ENCODE measurements at regions not wholly inside any gene's neighbourhood (a gene's known extent, or its start where the extent isn't known, plus 50 kb on each side); places are given as distances from the start of the nearest gene placed in this dataset.

- H3K9me3 ChIP-seq (ENCODE audit: control insufficient read depth, low read length) = no peaks in the 10 kb centered on the region
- no peak for DNase-seq (ENCODE audit: low read depth)
- H3K36me3 ChIP-seq (ENCODE audit: control insufficient read depth, insufficient read depth, low read length, severe bottlenecking) = no peaks in the 10 kb centered on the region
- H3K4me3 ChIP-seq (ENCODE audit: low read length) = no peak overlapping the region
- no peak overlapping the region for H3K9ac ChIP-seq (ENCODE audit: low read length)
- no peaks in the 10 kb centered on the region for H3K4me1 ChIP-seq (ENCODE audit: control insufficient read depth, insufficient read depth, low read length)
- no peaks in the 10 kb centered on the region for H3K27me3 ChIP-seq (replicated peaks; ENCODE audit: control insufficient read depth, insufficient read depth, low read length)
Measured at GRCh38 chr6:97917369-97917768, 634.4 kb upstream of the MMS22L start.

- Histone ChIP-seq H3K4me1 (ENCODE audit: control insufficient read depth, insufficient read depth, low read length) (no peaks in the 10 kb centered on the region), H3K4me3 (ENCODE audit: low read length) (no peak overlapping the region), H3K36me3 (ENCODE audit: control insufficient read depth, insufficient read depth, low read length, severe bottlenecking) (no peaks in the 10 kb centered on the region), H3K27me3 (replicated peaks; ENCODE audit: control insufficient read depth, insufficient read depth, low read length) (no peaks in the 10 kb centered on the region), H3K9ac (ENCODE audit: low read length) (no peak overlapping the region), H3K9me3 (ENCODE audit: control insufficient read depth, low read length) (no peaks in the 10 kb centered on the region)
- DNase-seq (ENCODE audit: low read depth) = no peak
Measured at GRCh38 chr6:97919046-97919445, 636.0 kb upstream of the MMS22L start.

GRCh38 chr6:97919631-97920030 is 636.6 kb upstream of the MMS22L start:
- no peak for DNase-seq (ENCODE audit: low read depth)
- Histone ChIP-seq H3K4me1 (ENCODE audit: control insufficient read depth, insufficient read depth, low read length) (no peaks in the 10 kb centered on the region), H3K36me3 (ENCODE audit: control insufficient read depth, insufficient read depth, low read length, severe bottlenecking) (no peaks in the 10 kb centered on the region), H3K9me3 (ENCODE audit: control insufficient read depth, low read length) (no peaks in the 10 kb centered on the region), H3K27me3 (replicated peaks; ENCODE audit: control insufficient read depth, insufficient read depth, low read length) (no peaks in the 10 kb centered on the region), H3K9ac (ENCODE audit: low read length) (no peak overlapping the region), H3K4me3 (ENCODE audit: low read length) (no peak overlapping the region)

DNA sequence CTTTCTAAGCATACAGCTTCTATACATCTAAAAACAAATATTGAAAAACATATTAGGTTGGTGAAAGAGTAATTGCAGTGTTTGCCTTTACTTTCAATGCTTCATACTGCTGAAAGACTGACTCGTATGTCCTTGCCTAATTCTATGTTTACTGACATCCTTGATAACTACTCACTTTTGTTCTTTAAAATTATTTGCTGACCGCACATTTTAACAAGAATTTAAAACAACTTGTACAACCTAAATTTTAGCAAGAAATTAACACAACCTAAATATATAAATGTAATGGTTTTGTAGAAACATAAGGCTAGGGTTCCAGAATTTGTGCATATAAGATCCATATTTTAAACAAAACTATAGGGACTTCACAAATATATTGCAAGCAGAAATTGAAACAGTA is 640.2 kb upstream of the MMS22L start:
- DNase-seq (ENCODE audit: low read depth) = no peak
- Histone ChIP-seq H3K9ac (ENCODE audit: low read length) (no peak overlapping the region), H3K27me3 (replicated peaks; ENCODE audit: control insufficient read depth, insufficient read depth, low read length) (no peaks in the 10 kb centered on the region), H3K4me1 (ENCODE audit: control insufficient read depth, insufficient read depth, low read length) (no peaks in the 10 kb centered on the region), H3K36me3 (ENCODE audit: control insufficient read depth, insufficient read depth, low read length, severe bottlenecking) (no peaks in the 10 kb centered on the region), H3K4me3 (ENCODE audit: low read length) (no peak overlapping the region), H3K9me3 (ENCODE audit: control insufficient read depth, low read length) (no peaks in the 10 kb centered on the region)

- Histone ChIP-seq H3K4me1 (ENCODE audit: control insufficient read depth, insufficient read depth, low read length) (no peaks in the 10 kb centered on the region), H3K27me3 (replicated peaks; ENCODE audit: control insufficient read depth, insufficient read depth, low read length) (no peaks in the 10 kb centered on the region), H3K4me3 (ENCODE audit: low read length) (no peak overlapping the region), H3K9me3 (ENCODE audit: control insufficient read depth, low read length) (no peaks in the 10 kb centered on the region), H3K36me3 (ENCODE audit: control insufficient read depth, insufficient read depth, low read length, severe bottlenecking) (no peaks in the 10 kb centered on the region), H3K9ac (ENCODE audit: low read length) (no peak overlapping the region)
- DNase-seq (ENCODE audit: low read depth) = no peak
Measured at GRCh38 chr6:97925504-97925903, 642.5 kb upstream of the MMS22L start.

GRCh38 chr6:97939440-97940168 is 656.6 kb upstream of the MMS22L start:
- H3K9me3 ChIP-seq (ENCODE audit: control insufficient read depth, low read length) = no peaks in the 10 kb centered on the region
- H3K4me3 ChIP-seq (ENCODE audit: low read length) = no peak overlapping the region
- DNase-seq (ENCODE audit: low read depth) = no peak
- no peaks in the 10 kb centered on the region for H3K36me3 ChIP-seq (ENCODE audit: control insufficient read depth, insufficient read depth, low read length, severe bottlenecking)
- H3K27me3 ChIP-seq (replicated peaks; ENCODE audit: control insufficient read depth, insufficient read depth, low read length) = no peaks in the 10 kb centered on the region
- H3K9ac ChIP-seq (ENCODE audit: low read length) = no peak overlapping the region
- peaks cover 6% of the 10 kb centered on the region for H3K4me1 ChIP-seq (ENCODE audit: control insufficient read depth, insufficient read depth, low read length)

DNA sequence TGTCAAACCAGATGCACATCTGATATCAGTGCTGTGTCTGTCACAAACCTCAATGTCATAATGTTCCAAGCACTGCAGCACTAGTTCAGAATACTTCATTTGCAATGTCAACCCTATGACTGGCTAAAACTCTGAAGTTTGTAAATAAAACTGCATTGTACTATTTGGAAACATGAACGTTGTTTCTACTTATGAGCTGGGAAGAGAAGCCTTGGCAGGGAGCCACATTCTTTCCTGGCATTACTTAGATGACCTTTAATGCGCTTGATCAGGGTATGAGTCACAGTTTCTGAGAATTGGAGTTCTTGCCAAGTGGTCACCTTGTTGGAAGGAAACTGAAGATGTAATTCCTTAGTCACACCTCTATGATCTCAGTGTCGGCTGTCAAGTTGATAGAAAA is 664.8 kb upstream of the MMS22L start:
- Histone ChIP-seq H3K4me1 (ENCODE audit: control insufficient read depth, insufficient read depth, low read length) (peaks cover 4% of the 10 kb centered on the region), H3K27me3 (replicated peaks; ENCODE audit: control insufficient read depth, insufficient read depth, low read length) (no peaks in the 10 kb centered on the region), H3K9ac (ENCODE audit: low read length) (no peak overlapping the region), H3K4me3 (ENCODE audit: low read length) (no peak overlapping the region), H3K9me3 (ENCODE audit: control insufficient read depth, low read length) (no peaks in the 10 kb centered on the region), H3K36me3 (ENCODE audit: control insufficient read depth, insufficient read depth, low read length, severe bottlenecking) (no peaks in the 10 kb centered on the region)
- DNase-seq (ENCODE audit: low read depth) = peak; percentile 1

DNA sequence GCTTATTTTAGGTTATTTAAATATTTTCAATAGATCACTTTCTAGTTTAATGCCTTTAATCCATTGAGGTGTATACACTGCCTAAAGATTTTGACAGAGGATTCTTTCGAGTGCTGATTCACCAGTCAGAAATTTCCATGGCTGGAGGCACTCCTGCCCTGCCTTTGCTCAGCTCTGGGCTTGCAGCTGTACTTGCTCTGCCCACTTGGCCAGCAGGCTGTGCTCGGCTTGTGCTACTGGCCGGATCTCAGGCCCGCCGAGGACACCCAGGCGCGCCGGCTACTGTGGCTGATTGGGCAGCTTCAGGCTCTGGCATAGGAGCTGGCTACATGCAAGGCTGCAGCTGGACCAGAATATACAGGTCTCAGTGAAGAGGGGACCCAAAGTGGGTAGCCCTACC is 675.1 kb upstream of the MMS22L start:
- Histone ChIP-seq H3K9me3 (ENCODE audit: control insufficient read depth, low read length) (peaks cover 3% of the 10 kb centered on the region), H3K27me3 (replicated peaks; ENCODE audit: control insufficient read depth, insufficient read depth, low read length) (no peaks in the 10 kb centered on the region), H3K4me3 (ENCODE audit: low read length) (no peak overlapping the region), H3K9ac (ENCODE audit: low read length) (no peak overlapping the region), H3K36me3 (ENCODE audit: control insufficient read depth, insufficient read depth, low read length, severe bottlenecking) (no peaks in the 10 kb centered on the region), H3K4me1 (ENCODE audit: control insufficient read depth, insufficient read depth, low read length) (no peaks in the 10 kb centered on the region)
- no peak for DNase-seq (ENCODE audit: low read depth)

DNA sequence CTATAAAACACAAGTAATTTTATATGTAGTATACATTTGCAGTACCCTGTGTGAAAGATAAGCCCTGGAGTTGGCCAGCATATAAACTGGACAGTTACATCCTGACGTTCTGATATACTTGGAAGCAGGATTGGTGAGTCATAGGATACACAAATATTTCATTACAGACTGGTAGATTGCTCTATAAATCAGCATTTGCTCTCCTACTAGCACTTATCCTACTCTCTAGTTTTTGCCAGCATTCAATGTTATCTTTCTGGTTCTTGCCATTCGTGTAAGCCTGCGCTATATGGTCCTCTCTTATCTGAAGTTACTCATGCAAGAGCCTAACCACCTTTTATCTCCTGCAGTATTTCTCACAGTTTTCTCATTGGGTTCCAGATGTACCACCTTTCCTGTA is 680.2 kb upstream of the MMS22L start:
- Histone ChIP-seq H3K36me3 (ENCODE audit: control insufficient read depth, insufficient read depth, low read length, severe bottlenecking) (no peaks in the 10 kb centered on the region), H3K9me3 (ENCODE audit: control insufficient read depth, low read length) (no peaks in the 10 kb centered on the region), H3K4me3 (ENCODE audit: low read length) (no peak overlapping the region), H3K4me1 (ENCODE audit: control insufficient read depth, insufficient read depth, low read length) (no peaks in the 10 kb centered on the region), H3K9ac (ENCODE audit: low read length) (no peak overlapping the region), H3K27me3 (replicated peaks; ENCODE audit: control insufficient read depth, insufficient read depth, low read length) (no peaks in the 10 kb centered on the region)
- no peak for DNase-seq (ENCODE audit: low read depth)

GRCh38 chr6:97969065-97969464 is 686.0 kb upstream of the MMS22L start:
- Histone ChIP-seq H3K9me3 (ENCODE audit: control insufficient read depth, low read length) (no peaks in the 10 kb centered on the region), H3K4me3 (ENCODE audit: low read length) (no peak overlapping the region)
- DNase-seq (ENCODE audit: low read depth) = no peak

GRCh38 chr6:97977084-97977483 is 694.1 kb upstream of the MMS22L start:
- no peak overlapping the region for H3K9ac ChIP-seq (ENCODE audit: low read length)
- no peak overlapping the region for H3K4me3 ChIP-seq (ENCODE audit: low read length)
- peaks cover 3% of the 10 kb centered on the region for H3K27me3 ChIP-seq (replicated peaks; ENCODE audit: control insufficient read depth, insufficient read depth, low read length)
- DNase-seq (ENCODE audit: low read depth) = no peak
- H3K36me3 ChIP-seq (ENCODE audit: control insufficient read depth, insufficient read depth, low read length, severe bottlenecking) = no peaks in the 10 kb centered on the region
- H3K4me1 ChIP-seq (ENCODE audit: control insufficient read depth, insufficient read depth, low read length) = no peaks in the 10 kb centered on the region
- H3K9me3 ChIP-seq (ENCODE audit: control insufficient read depth, low read length) = no peaks in the 10 kb centered on the region

More at GRCh38 chr6:97969065-97969464, 686.0 kb upstream of the MMS22L start:
- H3K9ac ChIP-seq (ENCODE audit: low read length) = no peak overlapping the region
- no peaks in the 10 kb centered on the region for H3K27me3 ChIP-seq (replicated peaks; ENCODE audit: control insufficient read depth, insufficient read depth, low read length)
- H3K4me1 ChIP-seq (ENCODE audit: control insufficient read depth, insufficient read depth, low read length) = no peaks in the 10 kb centered on the region
- no peaks in the 10 kb centered on the region for H3K36me3 ChIP-seq (ENCODE audit: control insufficient read depth, insufficient read depth, low read length, severe bottlenecking)

DNA sequence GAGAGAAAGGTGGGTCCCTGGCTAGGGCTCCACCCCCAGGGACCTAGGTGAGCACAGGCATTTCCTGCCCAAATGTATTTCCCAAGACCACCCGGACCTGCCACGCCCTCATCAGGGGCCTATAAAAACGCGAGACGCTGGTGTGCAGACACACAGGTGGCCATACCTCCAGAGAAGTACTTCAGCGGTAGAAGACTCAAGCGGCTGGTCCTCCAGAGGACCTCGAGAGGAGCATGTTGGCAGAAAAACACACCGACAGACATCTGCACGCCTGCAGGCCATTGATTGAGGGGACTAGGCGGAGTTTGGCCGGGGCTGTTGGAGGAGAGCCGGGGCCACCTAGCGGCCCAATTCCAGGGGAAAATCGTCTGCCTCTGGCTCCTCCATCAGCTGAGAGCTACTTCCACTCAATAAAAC is 695.8 kb upstream of the MMS22L start:
- DNase-seq (ENCODE audit: low read depth) = no peak
- peaks cover 3% of the 10 kb centered on the region for H3K27me3 ChIP-seq (replicated peaks; ENCODE audit: control insufficient read depth, insufficient read depth, low read length)
- H3K36me3 ChIP-seq (ENCODE audit: control insufficient read depth, insufficient read depth, low read length, severe bottlenecking) = no peaks in the 10 kb centered on the region
- no peak overlapping the region for H3K4me3 ChIP-seq (ENCODE audit: low read length)
- H3K9ac ChIP-seq (ENCODE audit: low read length) = no peak overlapping the region
- no peaks in the 10 kb centered on the region for H3K9me3 ChIP-seq (ENCODE audit: control insufficient read depth, low read length)
- no peaks in the 10 kb centered on the region for H3K4me1 ChIP-seq (ENCODE audit: control insufficient read depth, insufficient read depth, low read length)
